Gastroesophageal sphincter (tissue), 3 donors: ENCODE measurements at regions not wholly inside any gene's neighbourhood (a gene's known extent, or its start where the extent isn't known, plus 50 kb on each side); places are given as distances from the start of the nearest gene placed in this dataset.

Experiments
- EP300 ChIP-seq: sonication (generic); formaldehyde crosslinking; IDR thresholded peaks from one replicate; pipeline ENCODE4 v1.6.1; 2017; ENCODE audit warnings: antibody characterized with exemption, mild to moderate bottlenecking
- POLR2AphosphoS5 ChIP-seq: sonication (generic); formaldehyde crosslinking; IDR thresholded peaks from one replicate; pipeline ENCODE4 v1.6.1; 2017; ENCODE audit warnings: antibody characterized with exemption
- TF ChIP-seq, protein P1 (sequence below), 4 experiments: fragments of 200-600 bp in 2 of 4; fragments of 450-650 bp in 2 of 4; sonication (generic) in 1 of 4; IDR thresholded peaks; one replicate each; pipeline ENCODE4 v1.5.1; 2017 to 2019; ENCODE audit warnings: antibody characterized with exemption in 4 of 4, mild to moderate bottlenecking in 2 of 4, moderate library complexity in 2 of 4

DNA sequence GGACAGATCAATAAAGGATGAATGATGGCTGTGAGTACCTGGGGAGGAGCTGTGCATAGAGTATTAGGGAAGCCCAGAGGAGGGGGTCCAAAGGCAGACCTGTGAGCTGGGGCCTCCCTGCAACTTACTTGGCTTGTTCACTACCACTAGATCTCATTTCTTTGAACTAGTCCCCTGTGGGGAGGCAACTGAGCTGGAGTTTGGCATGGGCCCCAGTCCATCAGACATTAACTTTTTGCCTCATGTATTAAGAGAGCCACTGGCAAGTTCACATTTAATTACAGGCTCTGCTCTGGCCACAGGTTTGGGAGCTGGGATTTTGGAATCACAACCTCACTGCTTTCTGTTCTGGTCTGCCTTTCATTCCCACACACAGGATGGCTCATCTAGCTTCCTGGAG, 254.1 kb downstream of the PRL start:
- TF ChIP-seq, protein P1, sequence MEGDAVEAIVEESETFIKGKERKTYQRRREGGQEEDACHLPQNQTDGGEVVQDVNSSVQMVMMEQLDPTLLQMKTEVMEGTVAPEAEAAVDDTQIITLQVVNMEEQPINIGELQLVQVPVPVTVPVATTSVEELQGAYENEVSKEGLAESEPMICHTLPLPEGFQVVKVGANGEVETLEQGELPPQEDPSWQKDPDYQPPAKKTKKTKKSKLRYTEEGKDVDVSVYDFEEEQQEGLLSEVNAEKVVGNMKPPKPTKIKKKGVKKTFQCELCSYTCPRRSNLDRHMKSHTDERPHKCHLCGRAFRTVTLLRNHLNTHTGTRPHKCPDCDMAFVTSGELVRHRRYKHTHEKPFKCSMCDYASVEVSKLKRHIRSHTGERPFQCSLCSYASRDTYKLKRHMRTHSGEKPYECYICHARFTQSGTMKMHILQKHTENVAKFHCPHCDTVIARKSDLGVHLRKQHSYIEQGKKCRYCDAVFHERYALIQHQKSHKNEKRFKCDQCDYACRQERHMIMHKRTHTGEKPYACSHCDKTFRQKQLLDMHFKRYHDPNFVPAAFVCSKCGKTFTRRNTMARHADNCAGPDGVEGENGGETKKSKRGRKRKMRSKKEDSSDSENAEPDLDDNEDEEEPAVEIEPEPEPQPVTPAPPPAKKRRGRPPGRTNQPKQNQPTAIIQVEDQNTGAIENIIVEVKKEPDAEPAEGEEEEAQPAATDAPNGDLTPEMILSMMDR (IDR thresholded peaks at IDR 0.05), result no peak
- TF ChIP-seq POLR2AphosphoS5 (no peak), EP300 (no peak)
